ENCODE measurements at regions not wholly inside any gene's neighbourhood (a gene's known extent, or its start where the extent isn't known, plus 50 kb on each side); places are given as distances from the start of the nearest gene placed in this dataset.

DNA sequence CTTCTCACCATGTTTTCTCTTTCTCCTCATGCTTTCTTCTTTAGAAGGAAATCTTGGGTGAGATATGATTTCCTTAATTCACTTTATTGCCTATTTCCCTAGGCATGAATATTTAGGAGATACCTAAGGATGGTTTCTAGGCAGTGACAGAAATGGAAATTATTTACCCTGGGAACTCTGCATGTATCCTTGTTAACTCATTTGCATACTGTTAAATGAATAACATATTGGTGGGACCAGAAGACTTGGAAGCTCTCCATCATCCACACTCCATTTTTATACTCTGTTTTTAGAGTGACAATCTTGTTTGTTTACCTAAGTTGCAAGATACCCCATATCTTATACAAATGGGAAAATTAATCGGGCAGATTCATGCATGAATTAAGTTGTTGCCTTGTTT is 285.7 kb downstream of the RNF144B start:
- in situ Hi-C loops (cut with MboI; ENCODE audit: low sequenced_read_pairs): no loop called here
- no peak overlapping the region for H2AK5ac ChIP-seq (ENCODE audit: low read depth, low read length)
- no peak overlapping the region for H3K18ac ChIP-seq (ENCODE audit: low read depth, low read length)
- dilution Hi-C loops (cut with HindIII; ENCODE audit: low sequenced_read_pairs, unreplicated experiment): no loop called here
- H2AK9ac ChIP-seq (replicated peaks; ENCODE audit: low read depth, low read length, poor library complexity): no peak overlapping the region
- no peak overlapping the region for H3K4me3 ChIP-seq (ENCODE audit: insufficient read depth, low read depth, low read length)
- H3K4me2 ChIP-seq (ENCODE audit: low read depth, low read length): no peak overlapping the region
- whole genome bisulfite sequencing, 2 experiments (ENCODE audit: extremely low coverage in 2 of 2, insufficient read length in 1 of 2): no CpG with 5 or more reads among the region's 1 CpG
- no peak overlapping the region for H3K4ac ChIP-seq (ENCODE audit: low read depth, low read length)
- no peak for ATAC-seq (ENCODE audit: low read depth)
- no peak for TF ChIP-seq CHD1 (IDR thresholded peaks at IDR 0.05; ENCODE audit: low read depth, low read length)
- no peak for TF ChIP-seq POLR2A (IDR thresholded peaks at IDR 0.05; ENCODE audit: low read depth, low read length)
- no peak for TF ChIP-seq SMC3 (IDR thresholded peaks at IDR 0.05; ENCODE audit: low read depth, low read length)
- no peak for TF ChIP-seq RCOR1 (IDR thresholded peaks at IDR 0.05; ENCODE audit: insufficient replicate concordance, low read length)
- no peak for TF ChIP-seq MAZ (IDR thresholded peaks at IDR 0.05; ENCODE audit: borderline replicate concordance, low read depth, low read length)
- TF ChIP-seq MAFK (IDR thresholded peaks at IDR 0.05; ENCODE audit: low read depth, low read length): no peak
- TF ChIP-seq FOS (IDR thresholded peaks at IDR 0.05; ENCODE audit: low read depth, low read length): no peak
- TF ChIP-seq, protein P1, sequence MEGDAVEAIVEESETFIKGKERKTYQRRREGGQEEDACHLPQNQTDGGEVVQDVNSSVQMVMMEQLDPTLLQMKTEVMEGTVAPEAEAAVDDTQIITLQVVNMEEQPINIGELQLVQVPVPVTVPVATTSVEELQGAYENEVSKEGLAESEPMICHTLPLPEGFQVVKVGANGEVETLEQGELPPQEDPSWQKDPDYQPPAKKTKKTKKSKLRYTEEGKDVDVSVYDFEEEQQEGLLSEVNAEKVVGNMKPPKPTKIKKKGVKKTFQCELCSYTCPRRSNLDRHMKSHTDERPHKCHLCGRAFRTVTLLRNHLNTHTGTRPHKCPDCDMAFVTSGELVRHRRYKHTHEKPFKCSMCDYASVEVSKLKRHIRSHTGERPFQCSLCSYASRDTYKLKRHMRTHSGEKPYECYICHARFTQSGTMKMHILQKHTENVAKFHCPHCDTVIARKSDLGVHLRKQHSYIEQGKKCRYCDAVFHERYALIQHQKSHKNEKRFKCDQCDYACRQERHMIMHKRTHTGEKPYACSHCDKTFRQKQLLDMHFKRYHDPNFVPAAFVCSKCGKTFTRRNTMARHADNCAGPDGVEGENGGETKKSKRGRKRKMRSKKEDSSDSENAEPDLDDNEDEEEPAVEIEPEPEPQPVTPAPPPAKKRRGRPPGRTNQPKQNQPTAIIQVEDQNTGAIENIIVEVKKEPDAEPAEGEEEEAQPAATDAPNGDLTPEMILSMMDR (conservative IDR thresholded peaks at IDR 0.05; ENCODE audit: low read depth, low read length): no peak
- TF ChIP-seq, protein P2, sequence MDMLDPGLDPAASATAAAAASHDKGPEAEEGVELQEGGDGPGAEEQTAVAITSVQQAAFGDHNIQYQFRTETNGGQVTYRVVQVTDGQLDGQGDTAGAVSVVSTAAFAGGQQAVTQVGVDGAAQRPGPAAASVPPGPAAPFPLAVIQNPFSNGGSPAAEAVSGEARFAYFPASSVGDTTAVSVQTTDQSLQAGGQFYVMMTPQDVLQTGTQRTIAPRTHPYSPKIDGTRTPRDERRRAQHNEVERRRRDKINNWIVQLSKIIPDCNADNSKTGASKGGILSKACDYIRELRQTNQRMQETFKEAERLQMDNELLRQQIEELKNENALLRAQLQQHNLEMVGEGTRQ (IDR thresholded peaks at IDR 0.05; ENCODE audit: low read depth, low read length): no peak
- TF ChIP-seq NFE2L2 (IDR thresholded peaks at IDR 0.05; ENCODE audit: low read depth, low read length): no peak
- TF ChIP-seq MXI1 (IDR thresholded peaks at IDR 0.05; ENCODE audit: borderline replicate concordance, low read depth, low read length): no peak
- no peak for TF ChIP-seq CEBPB (IDR thresholded peaks at IDR 0.05; ENCODE audit: low read depth, low read length)
- H4K20me1 ChIP-seq (ENCODE audit: insufficient read depth, low read length): no peaks in the 10 kb centered on the region
- no peak overlapping the region for H2AFZ ChIP-seq (replicated peaks; ENCODE audit: low read length, poor library complexity)
- no peak overlapping the region for H3K14ac ChIP-seq (replicated peaks; ENCODE audit: low read depth, low read length)
- H3K4me1 ChIP-seq (ENCODE audit: control insufficient read depth, insufficient read depth, low read length): no peaks in the 10 kb centered on the region
- ChIA-PET POLR2A (ENCODE audit: unreplicated experiment) (no interaction called here), CTCF (no interaction called here)
- no peak overlapping the region for H2BK20ac ChIP-seq (ENCODE audit: low read depth, low read length)
- H3K79me1 ChIP-seq (ENCODE audit: low read depth in 1 of 2, low read length in 2 of 2): no peaks in the 10 kb centered on the region
- no peaks in the 10 kb centered on the region for H3K27me3 ChIP-seq (ENCODE audit: control insufficient read depth, insufficient read depth, low read length)
- H2BK5ac ChIP-seq (ENCODE audit: low read depth, low read length, poor library complexity, severe bottlenecking): no peak overlapping the region
- no peak overlapping the region for H3K9ac ChIP-seq (ENCODE audit: low read depth, low read length)
- H3K36me3 ChIP-seq (ENCODE audit: control insufficient read depth, insufficient read depth, low read length): no peaks in the 10 kb centered on the region
- no peak overlapping the region for H3K27ac ChIP-seq (ENCODE audit: insufficient read depth, low read length)
- H2BK15ac ChIP-seq (ENCODE audit: low read depth, low read length): no peak overlapping the region
- no TSS peak for BruUV-seq (replicated peaks)
- H3K56ac ChIP-seq (ENCODE audit: extremely low read depth, insufficient read depth, low read length): no peak overlapping the region
- H4K8ac ChIP-seq (ENCODE audit: low read depth in 2 of 2, low read length in 2 of 2): no peak overlapping the region
- DNase-seq: no peak
- no peak overlapping the region for H2BK120ac ChIP-seq (ENCODE audit: low read depth, low read length)
- H4K5ac ChIP-seq (ENCODE audit: low read depth, low read length): no peak overlapping the region
- intact Hi-C loops (cut with micrococcal nuclease): no loop called here
- no peak overlapping the region for H3K23ac ChIP-seq (ENCODE audit: low read depth, low read length)
- no peak overlapping the region for H4K91ac ChIP-seq (ENCODE audit: insufficient read depth, low read depth, low read length)
- no peaks in the 10 kb centered on the region for H3K9me1 ChIP-seq (ENCODE audit: insufficient read depth, low read length)
- H3K9me3 ChIP-seq (ENCODE audit: control insufficient read depth, insufficient read depth, low read length): no peaks in the 10 kb centered on the region

All from IMR-90 (cell line).